Heart left ventricle (tissue), 16 donors: ENCODE measurements at regions not wholly inside any gene's neighbourhood (a gene's known extent, or its start where the extent isn't known, plus 50 kb on each side); places are given as distances from the start of the nearest gene placed in this dataset.

Experiments used
- ATAC-seq, 4 donors: fragments of 200-7000 bp; cut with Tn5 transposase; one replicate each; pipeline ENCODE4 v1.9.1; 2020 to 2022; ENCODE audit warnings: moderate library complexity in 4 of 4, mild to moderate bottlenecking in 3 of 4, moderate number of reproducible peaks in 1 of 4
- DNase-seq, 5 donors: peaks; one replicate each; pipeline ENCODE4 v3.0.0-alpha.2; 2020
- H3K27ac ChIP-seq, 12 donors: fragments of 200-600 bp; sonication (generic) in 4 of 12; one replicate each; pipeline versions ENCODE4 v1.5.0 to v1.8.0; 2016 to 2022; ENCODE audit warnings: mild to moderate bottlenecking in 2 of 12
- H3K27me3 ChIP-seq, 9 donors: fragments of 200-600 bp; sonication (generic) in 2 of 9; one replicate each; pipeline versions ENCODE4 v1.5.1 to v1.8.0; 2016 to 2022; ENCODE audit warnings: mild to moderate bottlenecking in 3 of 9
- H3K36me3 ChIP-seq, 9 donors: fragments of 200-600 bp; sonication (generic) in 2 of 9; one replicate each; pipeline versions ENCODE4 v1.5.0 to v1.8.0; 2018 to 2022; ENCODE audit warnings: mild to moderate bottlenecking in 2 of 9
- H3K4me1 ChIP-seq, 12 donors: fragments of 200-600 bp; sonication (generic) in 4 of 12; one replicate each; pipeline versions ENCODE4 v1.5.0 to v1.8.0; 2016 to 2022; ENCODE audit warnings: mild to moderate bottlenecking in 3 of 12
- H3K4me3 ChIP-seq, 12 donors: fragments of 200-600 bp; sonication (generic) in 4 of 12; one replicate each; pipeline versions ENCODE4 v1.5.0 to v1.8.0; 2017 to 2022; ENCODE audit warnings: mild to moderate bottlenecking in 9 of 12, moderate library complexity in 4 of 12
- H3K9me3 ChIP-seq, 12 donors: fragments of 200-600 bp; sonication (generic) in 4 of 12; one replicate each; pipeline versions ENCODE4 v1.5.0 to v1.8.0; 2016 to 2022; ENCODE audit warnings: mild to moderate bottlenecking in 1 of 12
- POLR2A ChIP-seq, 2 donors: fragments of 450-650 bp; IDR thresholded peaks; one replicate each; pipeline ENCODE4 v1.6.1; 2017; ENCODE audit warnings: antibody characterized with exemption in 2 of 2, mild to moderate bottlenecking in 2 of 2, moderate library complexity in 2 of 2
- WGBS, 4 donors: extraction: QIAGEN DNeasy Blood & Tissue Kit in 2 of 4; methylation state at CpG; one replicate each; pipeline versions ENCODE4 v1.1.5 to v1.1.7; 2013 to 2018; 5-methylcytosine and 5-hydroxymethylcytosine counted together
- intact Hi-C, 10 donors: fragments of 100-400 bp; cut with DNase I; formaldehyde crosslinking; loops; one replicate each; pipeline versions ENCODE4 v1.11.1 to v1.14.2; 2022
- TF ChIP-seq, protein P1 (sequence below), 12 donors: fragments of 200-600 bp; sonication (generic) in 4 of 12; IDR thresholded peaks; one replicate each; pipeline versions ENCODE4 v1.5.0 to v1.8.0; 2018 to 2022; ENCODE audit warnings: antibody characterized with exemption in 12 of 12, mild to moderate bottlenecking in 5 of 12
- donor health status: ischemic (EF 13 %, LVEDD 7.1; RV severe dilation, severe dysfunction).
- donor health status: healthy with polysubstance abuse.
- donor health status: DM: no; HTN: yes; CAD: no.
- donor health status: DM: no; HTN: no; CAD: no.
- donor health status: ischemic (EF 25% LVEDD 6.9; RV normal size, moderate dysfunction).
- donor health status: ischemic (EF 25% LVEDD 5.7; RV mildly dilated, moderate dysfunction).
- donor health status: healthy.
- donor health status: DM: yes; HTN: yes; CAD: no.
- donor health status: ischemic (EF 35%, LVEDD 5.7; RV mildly dilated, moderate dysfunction).
- donor health status: nonischemic (EF 11% LVEDD 7.7; RV severe dilation, severe dysfunction).
- donor health status: DM: yes; HTN: yes; CAD: no.
- donor health status: PGD.
- donor health status: ischemic (EF 29% LVEDD 5.4; RV normal size, mild dysfunction).
- donor health status: nonischemic (EF 23%, LVEDD 6.1; RV moderate dilation, normal function).

DNA sequence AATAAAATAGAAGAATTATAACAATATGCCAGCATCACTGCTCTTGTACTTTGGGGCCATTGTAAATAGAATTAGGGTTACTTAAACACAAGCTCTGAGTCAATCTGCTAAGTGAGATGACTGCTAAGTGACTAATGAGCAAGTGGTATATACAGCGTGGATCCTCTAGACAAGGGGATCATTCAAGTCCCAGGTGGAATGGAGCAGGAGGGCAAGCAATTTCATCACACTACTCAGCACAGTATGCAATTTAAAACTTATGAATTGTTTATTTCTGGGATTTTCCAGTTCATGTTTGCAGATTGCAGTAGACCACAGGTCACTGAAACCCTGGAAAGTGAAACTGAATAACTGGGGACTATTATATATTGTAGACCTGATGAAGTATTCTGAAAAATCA, 235.3 kb downstream of the BTBD3 start:
- whole genome bisulfite sequencing, 4 donors = 91 to 100% (median 96%) methylated on average over 1 of the region's 1 CpG
- Histone ChIP-seq H3K4me1 (no peaks in the 10 kb centered on the region), H3K27me3 (no peaks in the 10 kb centered on the region), H3K9me3 (no peaks in the 10 kb centered on the region), H3K4me3 (no peak overlapping the region), H3K36me3 (no peaks in the 10 kb centered on the region), H3K27ac (no peak overlapping the region)
- ATAC-seq (no peak), DNase-seq (no peak)
- no peak for TF ChIP-seq POLR2A (IDR thresholded peaks at IDR 0.05)
- TF ChIP-seq, protein P1, sequence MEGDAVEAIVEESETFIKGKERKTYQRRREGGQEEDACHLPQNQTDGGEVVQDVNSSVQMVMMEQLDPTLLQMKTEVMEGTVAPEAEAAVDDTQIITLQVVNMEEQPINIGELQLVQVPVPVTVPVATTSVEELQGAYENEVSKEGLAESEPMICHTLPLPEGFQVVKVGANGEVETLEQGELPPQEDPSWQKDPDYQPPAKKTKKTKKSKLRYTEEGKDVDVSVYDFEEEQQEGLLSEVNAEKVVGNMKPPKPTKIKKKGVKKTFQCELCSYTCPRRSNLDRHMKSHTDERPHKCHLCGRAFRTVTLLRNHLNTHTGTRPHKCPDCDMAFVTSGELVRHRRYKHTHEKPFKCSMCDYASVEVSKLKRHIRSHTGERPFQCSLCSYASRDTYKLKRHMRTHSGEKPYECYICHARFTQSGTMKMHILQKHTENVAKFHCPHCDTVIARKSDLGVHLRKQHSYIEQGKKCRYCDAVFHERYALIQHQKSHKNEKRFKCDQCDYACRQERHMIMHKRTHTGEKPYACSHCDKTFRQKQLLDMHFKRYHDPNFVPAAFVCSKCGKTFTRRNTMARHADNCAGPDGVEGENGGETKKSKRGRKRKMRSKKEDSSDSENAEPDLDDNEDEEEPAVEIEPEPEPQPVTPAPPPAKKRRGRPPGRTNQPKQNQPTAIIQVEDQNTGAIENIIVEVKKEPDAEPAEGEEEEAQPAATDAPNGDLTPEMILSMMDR (IDR thresholded peaks at IDR 0.05) = no peak
- intact Hi-C loops = no loop called here

- WGBS, 4 donors = 87 to 88% (median 87%) methylated on average over 2 of the region's 2 CpGs
- Histone ChIP-seq H3K27ac (no peak overlapping the region), H3K4me3 (no peak overlapping the region), H3K4me1 (no peaks in the 10 kb centered on the region), H3K27me3 (no peaks in the 10 kb centered on the region), H3K36me3 (no peaks in the 10 kb centered on the region), H3K9me3 (no peaks in the 10 kb centered on the region)
- DNase-seq (no peak), ATAC-seq (no peak)
- TF ChIP-seq, protein P1 (IDR thresholded peaks at IDR 0.05) = no peak
- TF ChIP-seq POLR2A (IDR thresholded peaks at IDR 0.05) = no peak
- intact Hi-C loops = no loop called here
Measured at GRCh38 chr20:12153628-12154027, 235.9 kb downstream of the BTBD3 start.

- WGBS, 4 donors = 91 to 98% (median 97%) methylated on average over 4 of the region's 4 CpGs
Measured at GRCh38 chr20:12156252-12156651, 238.6 kb downstream of the BTBD3 start.

GRCh38 chr20:12159261-12159660, 241.6 kb downstream of the BTBD3 start:
- intact Hi-C loops = no loop called here
- Histone ChIP-seq H3K4me3 (no peak overlapping the region), H3K4me1 (no peaks in the 10 kb centered on the region), H3K9me3 (no peaks in the 10 kb centered on the region), H3K27ac (no peak overlapping the region), H3K36me3 (no peaks in the 10 kb centered on the region), H3K27me3 (no peaks in the 10 kb centered on the region)
- 93 to 96% (median 95%) methylated on average over 6 of the region's 6 CpGs for WGBS, 4 donors
- DNase-seq (no peak), ATAC-seq (no peak)
- TF ChIP-seq, protein P1 (IDR thresholded peaks at IDR 0.05) = no peak
- no peak for TF ChIP-seq POLR2A (IDR thresholded peaks at IDR 0.05)

More at GRCh38 chr20:12156252-12156651, 238.6 kb downstream of the BTBD3 start:
- TF ChIP-seq, protein P1 (IDR thresholded peaks at IDR 0.05) = no peak
- no peak for TF ChIP-seq POLR2A (IDR thresholded peaks at IDR 0.05)
- no peaks in the 10 kb centered on the region for H3K27me3 ChIP-seq
- H3K4me3 ChIP-seq = no peak overlapping the region
- no peak overlapping the region for H3K27ac ChIP-seq
- H3K9me3 ChIP-seq = no peaks in the 10 kb centered on the region
- no peak for ATAC-seq
- intact Hi-C loops = no loop called here
- DNase-seq = no peak
- no peaks in the 10 kb centered on the region for H3K36me3 ChIP-seq
- H3K4me1 ChIP-seq = no peaks in the 10 kb centered on the region
